ENCODE measurements at regions not wholly inside any gene's neighbourhood (a gene's known extent, or its start where the extent isn't known, plus 50 kb on each side); places are given as distances from the start of the nearest gene placed in this dataset.

DNA sequence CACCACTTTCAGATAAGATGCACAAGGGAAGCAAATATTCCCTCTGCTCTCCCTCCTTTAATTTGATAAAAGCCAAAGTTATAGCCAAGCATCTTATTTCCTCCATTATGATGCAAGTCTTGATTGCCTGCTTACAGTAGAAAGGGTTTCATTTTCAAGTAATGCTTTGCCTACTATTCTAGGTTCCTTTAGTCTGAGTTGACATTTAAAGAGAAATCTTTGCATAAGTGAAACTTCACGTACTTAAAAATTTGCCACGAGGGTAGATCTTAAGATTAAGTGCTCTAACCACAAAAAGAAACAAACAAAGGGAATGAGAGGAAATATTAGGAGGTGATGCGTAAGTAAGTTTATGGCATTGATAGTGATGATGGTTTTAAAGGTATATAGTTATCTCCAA is 78.1 kb upstream of the VWDE start:
- no peaks in the 10 kb centered on the region for H3K9me2 ChIP-seq (ENCODE audit: insufficient read depth)

More for the DNA sequence above, 78.1 kb upstream of the VWDE start:
- Histone ChIP-seq H3K4me3 (no peak overlapping the region), H3K4me2 (no peak overlapping the region), H4K20me1 (replicated peaks; ENCODE audit: insufficient read depth) (no peaks in the 10 kb centered on the region), H3K79me2 (replicated peaks; ENCODE audit: insufficient read depth) (no peaks in the 10 kb centered on the region), H3K4me1 (ENCODE audit: insufficient read depth) (no peaks in the 10 kb centered on the region), H3K27ac (ENCODE audit: low read depth) (no peak overlapping the region), H2AFZ (peak overlapping the region; percentile 11; the same call in 1 of the 2 replicates), H3K27me3 (ENCODE audit: insufficient read depth) (no peaks in the 10 kb centered on the region), H3K36me3 (ENCODE audit: insufficient read depth) (no peaks in the 10 kb centered on the region), H3F3A (replicated peaks; ENCODE audit: low read depth) (no peaks in the 10 kb centered on the region)
- TF ChIP-seq, protein P1, sequence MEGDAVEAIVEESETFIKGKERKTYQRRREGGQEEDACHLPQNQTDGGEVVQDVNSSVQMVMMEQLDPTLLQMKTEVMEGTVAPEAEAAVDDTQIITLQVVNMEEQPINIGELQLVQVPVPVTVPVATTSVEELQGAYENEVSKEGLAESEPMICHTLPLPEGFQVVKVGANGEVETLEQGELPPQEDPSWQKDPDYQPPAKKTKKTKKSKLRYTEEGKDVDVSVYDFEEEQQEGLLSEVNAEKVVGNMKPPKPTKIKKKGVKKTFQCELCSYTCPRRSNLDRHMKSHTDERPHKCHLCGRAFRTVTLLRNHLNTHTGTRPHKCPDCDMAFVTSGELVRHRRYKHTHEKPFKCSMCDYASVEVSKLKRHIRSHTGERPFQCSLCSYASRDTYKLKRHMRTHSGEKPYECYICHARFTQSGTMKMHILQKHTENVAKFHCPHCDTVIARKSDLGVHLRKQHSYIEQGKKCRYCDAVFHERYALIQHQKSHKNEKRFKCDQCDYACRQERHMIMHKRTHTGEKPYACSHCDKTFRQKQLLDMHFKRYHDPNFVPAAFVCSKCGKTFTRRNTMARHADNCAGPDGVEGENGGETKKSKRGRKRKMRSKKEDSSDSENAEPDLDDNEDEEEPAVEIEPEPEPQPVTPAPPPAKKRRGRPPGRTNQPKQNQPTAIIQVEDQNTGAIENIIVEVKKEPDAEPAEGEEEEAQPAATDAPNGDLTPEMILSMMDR (conservative IDR thresholded peaks at IDR 0.05; ENCODE audit: low read depth in 2 of 2) = no peak
- TF ChIP-seq STAT1 (IDR thresholded peaks at IDR 0.05; ENCODE audit: unreplicated experiment) (no peak), POLR2AphosphoS5 (IDR thresholded peaks at IDR 0.05; ENCODE audit: low read depth) (no peak), NANOG (IDR thresholded peaks at IDR 0.05; ENCODE audit: borderline replicate concordance) (no peak), CREB1 (CRISPR knock-in tag; IDR thresholded peaks at IDR 0.05; ENCODE audit: low read depth) (no peak), JUNB (IDR thresholded peaks at IDR 0.05; ENCODE audit: unreplicated experiment) (no peak), EZH2 (IDR thresholded peaks at IDR 0.05; ENCODE audit: low read depth, unreplicated experiment) (no peak), ZNF331 (CRISPR knock-in tag; IDR thresholded peaks at IDR 0.05; ENCODE audit: low read depth) (no peak), EZH2phosphoT487 (IDR thresholded peaks at IDR 0.05; ENCODE audit: unreplicated experiment) (no peak), ZNF114 (CRISPR knock-in tag; IDR thresholded peaks at IDR 0.05) (no peak)
- TF ChIP-seq, protein P2, sequence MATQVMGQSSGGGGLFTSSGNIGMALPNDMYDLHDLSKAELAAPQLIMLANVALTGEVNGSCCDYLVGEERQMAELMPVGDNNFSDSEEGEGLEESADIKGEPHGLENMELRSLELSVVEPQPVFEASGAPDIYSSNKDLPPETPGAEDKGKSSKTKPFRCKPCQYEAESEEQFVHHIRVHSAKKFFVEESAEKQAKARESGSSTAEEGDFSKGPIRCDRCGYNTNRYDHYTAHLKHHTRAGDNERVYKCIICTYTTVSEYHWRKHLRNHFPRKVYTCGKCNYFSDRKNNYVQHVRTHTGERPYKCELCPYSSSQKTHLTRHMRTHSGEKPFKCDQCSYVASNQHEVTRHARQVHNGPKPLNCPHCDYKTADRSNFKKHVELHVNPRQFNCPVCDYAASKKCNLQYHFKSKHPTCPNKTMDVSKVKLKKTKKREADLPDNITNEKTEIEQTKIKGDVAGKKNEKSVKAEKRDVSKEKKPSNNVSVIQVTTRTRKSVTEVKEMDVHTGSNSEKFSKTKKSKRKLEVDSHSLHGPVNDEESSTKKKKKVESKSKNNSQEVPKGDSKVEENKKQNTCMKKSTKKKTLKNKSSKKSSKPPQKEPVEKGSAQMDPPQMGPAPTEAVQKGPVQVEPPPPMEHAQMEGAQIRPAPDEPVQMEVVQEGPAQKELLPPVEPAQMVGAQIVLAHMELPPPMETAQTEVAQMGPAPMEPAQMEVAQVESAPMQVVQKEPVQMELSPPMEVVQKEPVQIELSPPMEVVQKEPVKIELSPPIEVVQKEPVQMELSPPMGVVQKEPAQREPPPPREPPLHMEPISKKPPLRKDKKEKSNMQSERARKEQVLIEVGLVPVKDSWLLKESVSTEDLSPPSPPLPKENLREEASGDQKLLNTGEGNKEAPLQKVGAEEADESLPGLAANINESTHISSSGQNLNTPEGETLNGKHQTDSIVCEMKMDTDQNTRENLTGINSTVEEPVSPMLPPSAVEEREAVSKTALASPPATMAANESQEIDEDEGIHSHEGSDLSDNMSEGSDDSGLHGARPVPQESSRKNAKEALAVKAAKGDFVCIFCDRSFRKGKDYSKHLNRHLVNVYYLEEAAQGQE (IDR thresholded peaks at IDR 0.05; ENCODE audit: unreplicated experiment) = no peak
- TF ChIP-seq, protein P3, sequence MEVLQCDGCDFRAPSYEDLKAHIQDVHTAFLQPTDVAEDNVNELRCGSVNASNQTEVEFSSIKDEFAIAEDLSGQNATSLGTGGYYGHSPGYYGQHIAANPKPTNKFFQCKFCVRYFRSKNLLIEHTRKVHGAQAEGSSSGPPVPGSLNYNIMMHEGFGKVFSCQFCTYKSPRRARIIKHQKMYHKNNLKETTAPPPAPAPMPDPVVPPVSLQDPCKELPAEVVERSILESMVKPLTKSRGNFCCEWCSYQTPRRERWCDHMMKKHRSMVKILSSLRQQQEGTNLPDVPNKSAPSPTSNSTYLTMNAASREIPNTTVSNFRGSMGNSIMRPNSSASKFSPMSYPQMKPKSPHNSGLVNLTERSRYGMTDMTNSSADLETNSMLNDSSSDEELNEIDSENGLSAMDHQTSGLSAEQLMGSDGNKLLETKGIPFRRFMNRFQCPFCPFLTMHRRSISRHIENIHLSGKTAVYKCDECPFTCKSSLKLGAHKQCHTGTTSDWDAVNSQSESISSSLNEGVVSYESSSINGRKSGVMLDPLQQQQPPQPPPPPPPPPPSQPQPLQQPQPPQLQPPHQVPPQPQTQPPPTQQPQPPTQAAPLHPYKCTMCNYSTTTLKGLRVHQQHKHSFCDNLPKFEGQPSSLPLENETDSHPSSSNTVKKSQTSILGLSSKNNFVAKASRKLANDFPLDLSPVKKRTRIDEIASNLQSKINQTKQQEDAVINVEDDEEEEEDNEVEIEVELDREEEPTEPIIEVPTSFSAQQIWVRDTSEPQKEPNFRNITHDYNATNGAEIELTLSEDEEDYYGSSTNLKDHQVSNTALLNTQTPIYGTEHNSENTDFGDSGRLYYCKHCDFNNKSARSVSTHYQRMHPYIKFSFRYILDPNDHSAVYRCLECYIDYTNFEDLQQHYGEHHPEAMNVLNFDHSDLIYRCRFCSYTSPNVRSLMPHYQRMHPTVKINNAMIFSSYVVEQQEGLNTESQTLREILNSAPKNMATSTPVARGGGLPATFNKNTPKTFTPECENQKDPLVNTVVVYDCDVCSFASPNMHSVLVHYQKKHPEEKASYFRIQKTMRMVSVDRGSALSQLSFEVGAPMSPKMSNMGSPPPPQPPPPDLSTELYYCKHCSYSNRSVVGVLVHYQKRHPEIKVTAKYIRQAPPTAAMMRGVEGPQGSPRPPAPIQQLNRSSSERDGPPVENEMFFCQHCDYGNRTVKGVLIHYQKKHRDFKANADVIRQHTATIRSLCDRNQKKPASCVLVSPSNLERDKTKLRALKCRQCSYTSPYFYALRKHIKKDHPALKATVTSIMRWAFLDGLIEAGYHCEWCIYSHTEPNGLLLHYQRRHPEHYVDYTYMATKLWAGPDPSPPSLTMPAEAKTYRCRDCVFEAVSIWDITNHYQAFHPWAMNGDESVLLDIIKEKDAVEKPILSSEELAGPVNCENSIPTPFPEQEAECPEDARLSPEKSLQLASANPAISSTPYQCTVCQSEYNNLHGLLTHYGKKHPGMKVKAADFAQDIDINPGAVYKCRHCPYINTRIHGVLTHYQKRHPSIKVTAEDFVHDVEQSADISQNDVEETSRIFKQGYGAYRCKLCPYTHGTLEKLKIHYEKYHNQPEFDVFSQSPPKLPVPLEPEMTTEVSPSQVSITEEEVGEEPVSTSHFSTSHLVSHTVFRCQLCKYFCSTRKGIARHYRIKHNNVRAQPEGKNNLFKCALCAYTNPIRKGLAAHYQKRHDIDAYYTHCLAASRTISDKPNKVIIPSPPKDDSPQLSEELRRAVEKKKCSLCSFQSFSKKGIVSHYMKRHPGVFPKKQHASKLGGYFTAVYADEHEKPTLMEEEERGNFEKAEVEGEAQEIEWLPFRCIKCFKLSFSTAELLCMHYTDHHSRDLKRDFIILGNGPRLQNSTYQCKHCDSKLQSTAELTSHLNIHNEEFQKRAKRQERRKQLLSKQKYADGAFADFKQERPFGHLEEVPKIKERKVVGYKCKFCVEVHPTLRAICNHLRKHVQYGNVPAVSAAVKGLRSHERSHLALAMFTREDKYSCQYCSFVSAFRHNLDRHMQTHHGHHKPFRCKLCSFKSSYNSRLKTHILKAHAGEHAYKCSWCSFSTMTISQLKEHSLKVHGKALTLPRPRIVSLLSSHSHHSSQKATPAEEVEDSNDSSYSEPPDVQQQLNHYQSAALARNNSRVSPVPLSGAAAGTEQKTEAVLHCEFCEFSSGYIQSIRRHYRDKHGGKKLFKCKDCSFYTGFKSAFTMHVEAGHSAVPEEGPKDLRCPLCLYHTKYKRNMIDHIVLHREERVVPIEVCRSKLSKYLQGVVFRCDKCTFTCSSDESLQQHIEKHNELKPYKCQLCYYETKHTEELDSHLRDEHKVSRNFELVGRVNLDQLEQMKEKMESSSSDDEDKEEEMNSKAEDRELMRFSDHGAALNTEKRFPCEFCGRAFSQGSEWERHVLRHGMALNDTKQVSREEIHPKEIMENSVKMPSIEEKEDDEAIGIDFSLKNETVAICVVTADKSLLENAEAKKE (CRISPR knock-in tag; IDR thresholded peaks at IDR 0.05) = no peak
- TF ChIP-seq, protein P4, sequence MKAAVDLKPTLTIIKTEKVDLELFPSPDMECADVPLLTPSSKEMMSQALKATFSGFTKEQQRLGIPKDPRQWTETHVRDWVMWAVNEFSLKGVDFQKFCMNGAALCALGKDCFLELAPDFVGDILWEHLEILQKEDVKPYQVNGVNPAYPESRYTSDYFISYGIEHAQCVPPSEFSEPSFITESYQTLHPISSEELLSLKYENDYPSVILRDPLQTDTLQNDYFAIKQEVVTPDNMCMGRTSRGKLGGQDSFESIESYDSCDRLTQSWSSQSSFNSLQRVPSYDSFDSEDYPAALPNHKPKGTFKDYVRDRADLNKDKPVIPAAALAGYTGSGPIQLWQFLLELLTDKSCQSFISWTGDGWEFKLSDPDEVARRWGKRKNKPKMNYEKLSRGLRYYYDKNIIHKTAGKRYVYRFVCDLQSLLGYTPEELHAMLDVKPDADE (IDR thresholded peaks at IDR 0.05) = no peak
- no peaks in the 10 kb centered on the region for H3K36me3 Mint-ChIP-seq (ENCODE audit: low read depth)
- H3K27me3 Mint-ChIP-seq (ENCODE audit: insufficient read depth, low read depth, poor library complexity) = no peaks in the 10 kb centered on the region
- no peak overlapping the region for H3K4me3 Mint-ChIP-seq
- H3K27ac Mint-ChIP-seq = 0 out of 2 replicates have a peak overlapping the region, but pooled peaks have one; percentile 7
- H3K4me1 Mint-ChIP-seq = peaks cover 5% of the 10 kb centered on the region; the same call in 2 of the 3 replicates
- H3K9me3 Mint-ChIP-seq = no peaks in the 10 kb centered on the region
- no peak for ATAC-seq
- DNase-seq (ENCODE audit: low spot score) = no peak
